ENCODE measurements at regions not wholly inside any gene's neighbourhood (a gene's known extent, or its start where the extent isn't known, plus 50 kb on each side); places are given as distances from the start of the nearest gene placed in this dataset.

DNA sequence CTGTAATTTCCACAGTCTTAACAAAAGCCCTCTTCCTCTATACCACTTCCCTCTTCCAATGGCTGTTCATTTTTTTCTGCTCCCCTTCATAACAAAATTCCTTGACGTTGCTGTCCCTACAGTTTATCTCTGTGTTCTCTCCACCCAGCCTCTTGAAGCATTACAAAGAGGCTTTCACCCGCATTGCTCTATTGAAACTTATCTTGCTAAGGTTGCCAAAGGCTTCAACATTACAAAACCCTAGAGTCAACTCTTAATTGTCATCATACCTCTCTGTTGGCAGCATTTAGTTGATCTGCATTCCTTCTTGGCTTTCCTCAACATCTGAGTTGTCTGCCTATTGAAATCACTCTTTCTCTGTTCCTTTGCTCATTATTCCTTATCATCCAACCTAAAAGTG lies 1055.7 kb downstream of the JRKL start:
- Histone ChIP-seq H3K4me3 (no peak overlapping the region), H3K27me3 (no peaks in the 10 kb centered on the region), H3K36me3 (no peaks in the 10 kb centered on the region), H3K9me3 (no peaks in the 10 kb centered on the region)
- no peak for DNase-seq

DNA sequence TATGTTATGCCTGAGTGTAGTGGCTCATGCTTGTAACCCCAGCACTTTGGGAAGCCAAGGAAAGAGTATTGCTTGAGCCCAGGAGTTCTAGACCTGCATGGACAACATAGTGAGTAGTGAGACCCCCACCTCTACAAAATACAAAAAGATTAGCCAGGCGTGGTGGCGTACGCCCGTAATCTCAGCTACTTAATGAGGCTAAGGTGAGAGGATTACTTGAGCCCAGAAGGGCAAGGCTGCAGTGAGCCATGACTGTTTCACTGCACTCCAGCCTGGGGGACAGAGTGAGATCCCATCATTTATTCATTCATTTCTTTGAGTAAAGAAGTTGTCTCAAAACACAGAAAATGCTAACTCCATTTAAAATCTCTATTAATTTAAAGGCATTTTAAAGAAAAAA lies 1061.6 kb downstream of the JRKL start:
- DNase-seq = no peak
- Histone ChIP-seq H3K36me3 (no peaks in the 10 kb centered on the region), H3K27me3 (no peaks in the 10 kb centered on the region), H3K4me3 (no peak overlapping the region), H3K9me3 (no peaks in the 10 kb centered on the region)

DNA sequence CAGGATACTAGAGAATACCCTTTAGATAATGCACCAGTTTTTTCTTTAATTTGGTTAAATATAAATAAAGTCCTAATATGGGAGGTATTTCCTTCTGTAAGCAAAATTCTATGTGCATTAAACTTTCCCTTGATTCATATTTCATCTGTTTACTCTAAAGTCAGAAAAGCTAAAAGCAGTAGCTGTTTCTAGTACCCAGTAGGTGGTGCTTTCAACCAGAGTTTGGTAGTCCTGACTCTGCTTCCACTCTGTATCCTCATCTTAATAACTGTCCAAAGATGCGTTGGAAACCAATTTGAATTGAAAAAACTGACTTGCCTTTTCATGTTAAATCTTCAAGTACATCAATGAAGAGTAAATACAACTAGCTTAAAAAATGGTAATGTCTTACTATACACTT lies 1065.2 kb downstream of the JRKL start:
- Histone ChIP-seq H3K9me3 (no peaks in the 10 kb centered on the region), H3K27me3 (no peaks in the 10 kb centered on the region), H3K4me3 (no peak overlapping the region), H3K36me3 (no peaks in the 10 kb centered on the region)
- DNase-seq = no peak

DNA sequence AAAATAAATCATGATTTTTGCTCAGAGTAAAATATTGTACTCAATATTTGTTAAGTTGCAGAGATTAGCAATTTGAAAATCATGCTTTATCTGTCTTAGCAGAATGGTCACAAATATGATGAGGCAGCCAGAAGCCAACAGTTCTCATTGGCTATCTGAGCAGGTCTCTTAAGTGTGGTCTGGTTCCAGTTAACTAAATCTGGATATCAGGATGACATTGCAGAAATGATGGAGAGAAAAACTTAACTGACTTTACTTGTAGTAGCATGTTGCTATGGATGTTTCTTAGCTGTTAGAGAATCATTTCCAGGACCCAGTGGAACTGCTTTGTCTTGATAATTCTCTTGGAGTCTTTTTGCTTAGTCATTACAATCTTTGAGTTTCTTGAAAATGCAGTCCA lies 1070.3 kb downstream of the JRKL start:
- Histone ChIP-seq H3K4me3 (no peak overlapping the region), H3K36me3 (no peaks in the 10 kb centered on the region), H3K9me3 (no peaks in the 10 kb centered on the region), H3K27me3 (no peaks in the 10 kb centered on the region)
- DNase-seq = no peak

DNA sequence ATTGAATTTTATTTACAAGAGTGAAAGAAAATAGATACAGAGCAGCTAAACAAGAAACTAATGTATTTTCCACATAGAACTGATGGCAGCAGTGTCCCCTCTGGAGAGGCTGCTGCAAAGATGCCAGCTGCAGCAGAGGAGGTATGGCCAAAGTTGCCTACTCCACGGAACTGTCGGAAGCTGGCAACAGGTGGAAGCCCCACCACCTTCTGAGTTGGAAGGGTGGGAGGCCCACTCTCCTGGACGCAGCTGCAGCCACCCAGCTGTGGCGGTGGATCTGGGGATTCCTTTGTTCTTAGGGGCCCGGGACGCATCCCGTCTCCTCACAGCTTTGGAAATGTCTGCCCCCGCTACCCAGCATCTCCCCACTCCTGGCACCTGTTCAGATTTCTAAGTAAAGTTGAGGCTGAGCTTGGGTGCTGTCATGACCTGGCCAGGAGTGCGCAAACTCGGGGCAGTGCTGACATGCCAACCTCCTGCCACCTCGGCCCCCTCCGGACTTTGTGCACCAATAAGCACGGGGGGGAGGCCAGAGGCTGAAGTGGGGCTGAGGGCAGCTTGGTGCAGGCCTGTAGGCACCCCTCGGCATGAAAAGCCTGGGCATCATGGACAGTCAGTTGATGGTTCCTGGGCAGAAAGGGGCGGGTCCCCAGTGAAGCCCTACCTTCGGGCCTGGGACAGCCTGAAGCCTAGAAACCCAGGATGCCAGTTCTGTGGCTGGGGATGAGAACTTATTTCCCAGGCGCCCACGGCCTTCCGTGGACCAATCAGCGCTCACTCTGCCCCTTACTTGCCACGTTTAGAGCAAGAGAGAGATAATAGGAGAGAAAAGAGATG lies 1071.4 kb downstream of the JRKL start:
- Histone ChIP-seq H3K9me3 (no peaks in the 10 kb centered on the region), H3K4me3 (no peak overlapping the region), H3K36me3 (no peaks in the 10 kb centered on the region), H3K27me3 (no peaks in the 10 kb centered on the region)
- DNase-seq = no peak

DNA sequence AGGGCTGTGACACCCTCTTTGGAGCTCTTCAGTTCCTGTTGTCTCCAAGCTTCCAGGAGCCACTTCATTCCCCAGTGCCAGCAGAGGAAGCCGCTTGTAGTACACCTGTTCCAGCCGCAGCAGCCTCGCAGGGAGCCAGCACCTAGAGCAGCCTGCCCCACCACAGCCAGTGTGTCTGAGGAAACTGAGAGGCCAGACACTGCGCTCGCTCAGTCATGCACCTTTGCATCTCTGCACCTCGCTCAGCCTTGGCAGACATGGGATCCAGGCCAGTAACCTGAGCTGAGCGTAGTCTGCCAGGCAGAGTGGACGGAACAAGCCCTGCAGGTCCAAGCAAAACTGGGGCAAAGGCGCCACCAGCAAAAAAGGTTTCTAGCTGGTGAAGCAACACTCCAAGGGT lies 1072.1 kb downstream of the JRKL start:
- no peaks in the 10 kb centered on the region for H3K36me3 ChIP-seq
- H3K27me3 ChIP-seq = no peaks in the 10 kb centered on the region
- H3K9me3 ChIP-seq = no peaks in the 10 kb centered on the region
- no peak for DNase-seq
- H3K4me3 ChIP-seq = no peak overlapping the region

DNA sequence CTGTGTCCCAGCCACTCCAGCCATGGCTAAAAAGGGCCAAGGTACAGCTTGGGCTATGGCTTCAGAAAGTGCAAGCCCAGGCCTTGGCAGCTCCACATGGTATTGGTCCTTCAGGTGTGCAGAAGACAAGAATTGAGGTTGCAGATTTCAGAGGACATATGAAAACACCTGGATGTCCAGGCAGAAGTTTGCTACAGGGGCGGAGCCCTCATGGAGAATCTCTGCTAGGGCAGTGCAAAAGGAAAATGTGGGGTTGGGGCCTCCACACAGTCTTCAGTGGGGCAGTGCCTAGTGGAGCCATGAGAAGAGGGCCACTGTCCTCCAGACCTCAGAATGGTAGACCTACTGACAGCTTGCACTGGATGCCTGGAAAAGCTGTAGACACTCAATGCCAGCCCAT lies 1074.1 kb downstream of the JRKL start:
- no peaks in the 10 kb centered on the region for H3K36me3 ChIP-seq
- DNase-seq = no peak
- H3K4me3 ChIP-seq = no peak overlapping the region
- no peaks in the 10 kb centered on the region for H3K9me3 ChIP-seq
- no peaks in the 10 kb centered on the region for H3K27me3 ChIP-seq

DNA sequence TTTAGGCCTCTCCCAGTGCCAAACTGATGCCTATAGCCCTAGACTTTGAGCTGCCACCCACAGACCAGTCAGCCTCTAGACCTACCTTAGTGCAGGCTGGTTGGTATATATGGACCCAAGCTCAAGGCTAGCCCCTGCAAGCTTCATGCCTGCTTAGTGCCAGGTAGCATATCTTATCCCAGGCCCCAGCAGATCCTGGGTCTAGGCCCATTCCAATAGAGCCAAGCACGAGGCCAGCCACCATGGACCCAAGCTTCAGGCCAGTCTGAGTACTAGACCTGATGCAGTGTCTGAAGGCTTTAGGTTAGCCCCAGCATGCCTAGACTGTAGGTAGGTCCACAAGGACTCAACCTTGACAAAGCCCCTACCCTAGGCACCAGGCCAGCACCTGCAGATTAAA lies 1081.7 kb downstream of the JRKL start:
- DNase-seq = no peak
- H3K36me3 ChIP-seq = no peaks in the 10 kb centered on the region
- no peak overlapping the region for H3K4me3 ChIP-seq
- no peaks in the 10 kb centered on the region for H3K27me3 ChIP-seq
- H3K9me3 ChIP-seq = peaks cover 2% of the 10 kb centered on the region; the same call in 1 of the 2 replicates

DNA sequence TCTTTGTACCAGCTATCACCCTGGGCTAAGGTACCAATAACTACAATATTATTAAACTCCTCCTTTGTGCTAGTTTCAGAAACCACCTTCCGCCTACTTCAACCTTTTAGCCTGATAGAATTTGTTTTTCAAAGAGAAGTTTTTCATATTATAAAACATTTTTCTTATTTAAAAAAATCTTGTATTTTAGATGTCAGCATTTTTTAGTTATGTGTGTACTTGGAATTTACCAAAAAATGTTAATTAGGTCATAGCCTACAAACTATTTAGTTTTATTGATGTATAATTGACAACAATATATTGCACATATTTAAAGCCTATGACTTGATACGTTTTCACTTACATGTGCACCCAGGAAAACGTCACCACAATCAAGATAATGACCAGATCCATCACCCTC lies 1097.6 kb downstream of the JRKL start:
- Histone ChIP-seq H3K9me3 (no peaks in the 10 kb centered on the region), H3K27me3 (no peaks in the 10 kb centered on the region), H3K4me3 (no peak overlapping the region), H3K36me3 (no peaks in the 10 kb centered on the region)
- DNase-seq = no peak

DNA sequence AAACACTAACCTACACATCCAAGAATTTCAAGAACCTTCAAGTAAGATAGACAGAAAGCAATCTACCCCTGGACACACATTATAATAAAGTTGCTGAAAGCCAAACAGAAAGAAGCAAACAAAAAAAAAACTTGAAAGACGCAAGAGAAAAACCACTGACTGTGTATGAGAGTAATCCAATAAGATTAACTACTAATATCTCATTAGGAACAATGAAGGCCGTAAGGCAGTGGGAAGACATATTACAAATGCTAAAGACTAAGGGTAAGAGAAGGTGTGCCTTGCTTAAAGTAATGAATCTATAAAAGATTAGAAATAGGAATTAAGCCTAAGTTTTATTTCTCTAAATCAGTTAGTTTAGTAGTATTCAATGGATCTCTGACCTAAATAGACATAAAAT lies 1109.1 kb downstream of the JRKL start:
- no peak overlapping the region for H3K4me3 ChIP-seq
- H3K36me3 ChIP-seq = no peaks in the 10 kb centered on the region
- no peak for DNase-seq
- no peaks in the 10 kb centered on the region for H3K27me3 ChIP-seq
- peaks cover 6% of the 10 kb centered on the region; the same call in 1 of the 2 replicates for H3K9me3 ChIP-seq

DNA sequence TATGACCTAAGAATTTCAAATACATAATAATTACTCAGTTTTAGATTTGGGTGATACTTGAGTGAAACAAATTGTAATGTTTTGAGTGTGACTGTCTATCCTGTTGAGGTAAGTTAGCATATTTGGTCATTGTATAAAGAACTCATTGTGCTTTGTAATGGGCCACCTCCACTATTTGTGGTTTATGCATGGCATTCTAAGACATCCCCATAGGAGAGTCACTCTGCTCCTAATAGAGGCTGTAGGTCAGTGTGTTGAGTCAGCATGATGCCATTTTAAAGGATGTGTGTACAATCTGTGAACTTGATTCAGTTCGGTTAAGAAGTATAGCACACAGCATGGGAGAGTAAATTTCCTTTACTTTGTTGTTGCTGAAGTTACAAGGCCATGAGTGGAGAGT lies 1112.4 kb downstream of the JRKL start:
- H3K9me3 ChIP-seq = peaks cover 4% of the 10 kb centered on the region; the same call in 1 of the 2 replicates
- no peaks in the 10 kb centered on the region for H3K36me3 ChIP-seq
- no peak overlapping the region for H3K4me3 ChIP-seq
- no peaks in the 10 kb centered on the region for H3K27me3 ChIP-seq
- no peak for DNase-seq

DNA sequence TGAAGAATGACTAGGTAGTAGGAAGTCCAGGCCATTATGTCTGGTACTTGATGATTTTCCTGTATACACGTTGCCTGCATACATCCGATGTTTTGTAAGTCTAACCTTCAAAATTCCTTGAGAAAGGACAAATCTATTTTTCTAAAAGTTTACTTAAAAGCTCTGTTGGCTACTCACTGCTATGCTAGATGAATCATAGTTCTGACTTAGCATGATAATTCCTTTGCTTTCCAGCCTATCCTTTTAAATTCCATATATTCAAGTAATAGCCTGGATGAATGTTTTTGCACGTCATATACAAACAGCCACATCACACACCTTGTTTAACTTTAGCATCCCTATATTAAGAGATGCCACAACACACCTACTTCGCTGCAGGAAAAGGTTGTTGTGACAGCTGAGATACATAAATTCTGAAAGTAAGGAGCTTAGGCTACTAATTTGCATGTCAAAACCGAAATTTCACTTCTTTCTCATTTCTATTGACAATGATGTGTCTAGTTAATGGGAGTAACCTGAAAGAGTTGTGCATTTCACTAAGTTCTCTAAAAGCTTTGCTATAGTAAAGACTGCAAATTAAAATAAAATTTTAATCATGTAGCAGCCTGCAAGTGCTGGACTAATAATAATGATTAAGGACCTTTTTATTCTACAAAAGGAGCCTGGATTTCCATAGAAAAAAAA lies 1116.4 kb downstream of the JRKL start:
- Histone ChIP-seq H3K9me3 (no peaks in the 10 kb centered on the region), H3K27me3 (no peaks in the 10 kb centered on the region), H3K36me3 (no peaks in the 10 kb centered on the region), H3K4me3 (no peak overlapping the region)
- DNase-seq = no peak

DNA sequence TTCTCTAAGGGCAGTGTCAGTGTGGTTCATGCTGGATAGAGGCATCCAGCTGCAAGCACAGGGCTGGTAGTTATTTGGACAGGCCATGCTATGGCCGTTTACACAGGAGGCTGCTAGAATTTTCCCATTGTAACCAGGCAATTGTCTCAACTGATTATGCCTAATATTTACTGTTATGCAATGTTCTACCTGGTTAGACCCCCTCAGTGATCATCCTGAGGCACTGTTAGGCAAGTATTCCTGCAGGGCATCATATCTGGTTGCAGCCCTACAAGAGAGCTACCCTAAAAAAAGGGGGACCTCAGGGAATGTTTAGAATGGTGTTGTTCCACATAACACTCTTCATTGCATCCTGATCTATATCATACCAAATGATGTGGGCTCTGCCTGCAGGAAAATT lies 1124.6 kb downstream of the JRKL start:
- Histone ChIP-seq H3K9me3 (no peaks in the 10 kb centered on the region), H3K36me3 (no peaks in the 10 kb centered on the region), H3K4me3 (no peak overlapping the region), H3K27me3 (no peaks in the 10 kb centered on the region)
- no peak for DNase-seq

DNA sequence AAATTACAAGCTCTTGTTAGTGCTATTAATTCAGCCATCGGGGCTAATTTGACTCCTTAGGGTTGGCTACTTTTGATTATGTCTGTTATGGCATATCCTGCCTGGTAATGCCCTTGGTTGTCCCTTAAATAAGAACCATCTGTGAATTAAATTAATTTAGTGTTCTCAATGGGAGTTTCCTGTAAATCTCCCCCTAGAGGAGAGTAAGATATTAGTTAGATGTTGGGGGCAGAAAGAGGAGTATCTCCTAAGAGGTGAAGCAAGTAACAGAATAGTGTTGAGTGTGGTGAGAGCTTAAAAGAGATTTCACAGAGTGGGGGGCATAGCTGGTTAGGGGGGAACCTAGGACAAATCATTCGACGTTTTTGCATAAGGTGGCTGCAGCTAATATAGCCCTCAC lies 1126.9 kb downstream of the JRKL start:
- H3K36me3 ChIP-seq = no peaks in the 10 kb centered on the region
- no peak overlapping the region for H3K4me3 ChIP-seq
- no peaks in the 10 kb centered on the region for H3K9me3 ChIP-seq
- no peak for DNase-seq
- H3K27me3 ChIP-seq = no peaks in the 10 kb centered on the region

DNA sequence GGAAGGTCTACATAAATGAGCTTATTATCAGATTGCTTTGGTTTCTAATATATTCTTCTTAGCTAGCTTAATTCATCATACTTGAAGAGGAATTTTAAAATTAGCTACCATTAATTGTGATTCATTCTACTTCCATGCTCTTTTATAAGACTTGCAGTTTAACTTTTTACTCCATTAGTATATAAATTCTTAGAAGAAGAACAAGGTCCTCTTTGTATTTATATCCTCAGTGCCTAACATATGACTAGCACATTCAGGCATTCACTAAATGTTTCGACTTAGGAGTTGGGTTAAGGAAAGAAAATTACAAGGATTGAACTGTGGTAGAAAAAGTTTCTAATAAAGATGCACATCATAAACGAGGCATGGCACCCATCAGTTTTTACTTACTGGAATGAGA lies 1135.5 kb downstream of the JRKL start:
- Histone ChIP-seq H3K27me3 (no peaks in the 10 kb centered on the region), H3K4me3 (no peak overlapping the region), H3K9me3 (no peaks in the 10 kb centered on the region), H3K36me3 (no peaks in the 10 kb centered on the region)
- DNase-seq = no peak

DNA sequence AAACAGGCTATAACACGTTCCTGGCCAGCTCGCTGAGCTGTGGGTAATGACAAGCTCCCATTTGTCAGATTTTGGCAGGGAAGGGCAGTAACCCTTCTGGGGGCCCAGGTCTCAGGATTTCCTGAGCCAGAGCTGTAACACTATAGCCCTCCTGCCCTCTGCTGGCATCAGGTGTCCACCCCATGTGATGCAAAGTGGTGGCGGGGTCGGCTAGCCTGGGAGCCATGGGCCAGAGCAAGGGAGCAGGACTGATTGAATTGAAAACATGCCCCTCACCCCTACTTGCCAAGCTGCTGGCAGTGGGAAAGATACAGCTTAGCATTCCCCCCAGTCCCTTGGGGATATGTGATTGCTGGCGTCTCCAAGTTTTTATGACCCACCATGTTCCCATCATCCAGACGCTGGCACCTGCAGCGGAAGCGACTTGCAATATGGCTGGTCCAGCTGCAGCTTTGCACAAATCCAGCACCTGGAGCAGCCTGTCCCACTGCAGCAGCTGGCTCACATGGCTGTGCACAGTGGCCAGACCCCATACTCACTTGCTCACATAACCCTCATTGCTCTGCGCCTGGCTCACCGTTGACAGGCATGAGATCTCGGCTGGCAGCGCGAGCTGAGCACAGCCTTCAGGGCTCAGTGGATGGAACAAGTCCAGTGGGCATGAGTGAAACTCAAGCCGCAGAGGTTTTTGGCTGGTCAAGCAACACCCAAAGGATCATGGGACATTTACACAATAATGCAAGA lies 1147.8 kb downstream of the JRKL start:
- H3K36me3 ChIP-seq = no peaks in the 10 kb centered on the region
- DNase-seq = no peak
- no peaks in the 10 kb centered on the region for H3K27me3 ChIP-seq
- H3K4me3 ChIP-seq = no peak overlapping the region
- H3K9me3 ChIP-seq = no peaks in the 10 kb centered on the region

DNA sequence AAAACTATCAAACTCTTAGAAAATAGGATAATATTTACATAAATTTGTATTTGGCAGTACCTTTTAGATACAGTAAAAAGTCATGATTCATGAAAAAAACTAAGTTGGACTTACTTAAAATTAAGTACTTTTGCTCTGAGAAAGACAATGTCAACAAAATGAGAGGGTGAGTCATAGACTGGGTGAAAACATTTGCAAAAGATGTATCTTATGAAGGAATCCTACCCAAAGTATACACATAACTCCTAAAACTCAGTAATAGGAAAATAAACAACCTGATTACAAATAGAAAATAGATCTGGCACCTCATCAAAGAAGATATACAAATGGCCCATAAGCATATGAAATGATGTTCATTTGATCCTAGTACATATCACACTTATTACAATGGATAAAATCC lies 1154.6 kb downstream of the JRKL start:
- H3K27me3 ChIP-seq = no peaks in the 10 kb centered on the region
- no peaks in the 10 kb centered on the region for H3K9me3 ChIP-seq
- DNase-seq = no peak
- no peaks in the 10 kb centered on the region for H3K36me3 ChIP-seq
- H3K4me3 ChIP-seq = no peak overlapping the region
